ENCODE measurements at regions not wholly inside any gene's neighbourhood (a gene's known extent, or its start where the extent isn't known, plus 50 kb on each side); places are given as distances from the start of the nearest gene placed in this dataset.

GRCh38 chr6:170111141-170111664, 179.7 kb downstream of the DLL1 start:
- H3K27ac Mint-ChIP-seq, result peak overlapping the region in 1 of 8 donors; percentile 39
- Histone ChIP-seq H3K4me3 (ENCODE audit: low read length) (no peak overlapping the region), H3K36me3 (ENCODE audit: insufficient read depth, low read length) (no peaks in the 10 kb centered on the region), H3K9me3 (ENCODE audit: low read length) (no peaks in the 10 kb centered on the region), H3K4me1 (ENCODE audit: insufficient read depth, low read length) (no peaks in the 10 kb centered on the region), H3K27me3 (ENCODE audit: insufficient read depth, low read length, poor library complexity, severe bottlenecking) (no peaks in the 10 kb centered on the region), H3K27ac (ENCODE audit: low read depth, low read length) (no peak overlapping the region)
- no peaks in the 10 kb centered on the region for H3K36me3 Mint-ChIP-seq
- no peak overlapping the region for H3K4me3 Mint-ChIP-seq
- DNase-seq, result no peak
- peaks cover 0 to 3% (median 0%) of the 10 kb centered on the region in 5 donors for H3K9me3 Mint-ChIP-seq
- ChIA-PET POLR2A (no interaction called here), CTCF (no interaction called here)
- H3K4me1 Mint-ChIP-seq, result no peaks in the 10 kb centered on the region
- H3K27me3 Mint-ChIP-seq, result peaks cover 4 to 18% of the 10 kb centered on the region in 2 donors

DNA sequence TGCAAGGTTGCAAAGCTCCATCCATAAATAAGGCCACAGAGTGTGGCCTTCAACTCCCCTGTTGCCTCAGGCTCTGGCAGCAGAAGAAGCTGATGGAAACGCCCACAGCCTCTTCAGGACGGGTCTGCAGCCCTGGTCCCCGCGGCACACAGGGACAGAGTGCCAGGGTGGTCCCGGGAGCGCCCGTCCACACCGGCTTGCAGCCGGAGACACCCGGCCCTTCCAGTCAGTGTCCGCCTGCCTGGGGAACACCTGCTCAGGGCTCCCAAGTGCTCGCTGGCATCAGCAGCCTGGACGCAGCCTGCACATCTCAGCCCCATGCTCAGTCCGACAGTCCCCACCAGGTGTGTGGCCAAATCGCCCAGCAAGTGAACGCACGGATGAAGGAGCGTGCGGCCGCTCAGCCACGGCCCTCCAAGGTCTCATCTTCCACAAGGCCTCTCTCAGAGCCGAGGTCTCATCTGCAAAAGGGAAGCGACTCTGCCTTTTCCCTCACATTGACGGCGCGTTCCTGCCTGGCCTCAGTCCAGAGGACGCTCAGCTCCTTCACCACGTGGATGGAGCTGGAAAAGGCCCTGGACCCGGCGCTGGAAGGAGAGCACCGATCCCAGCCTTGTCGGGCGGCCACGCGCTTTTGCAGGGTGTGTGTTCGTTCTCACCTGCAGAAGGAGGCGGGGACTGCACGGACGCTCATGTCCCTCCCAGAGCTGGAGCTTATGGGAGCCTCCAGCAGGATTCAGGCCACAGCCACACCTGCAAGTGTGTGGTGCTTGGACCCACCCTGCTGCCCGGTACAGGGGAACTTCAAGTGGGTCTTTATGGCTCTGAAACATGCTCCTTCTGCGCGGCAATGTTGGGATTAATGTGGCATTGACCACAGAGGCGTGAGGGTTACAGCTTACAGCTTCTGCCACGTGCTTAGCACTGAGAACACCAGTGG, 180.4 kb downstream of the DLL1 start:
- H3K4me1 Mint-ChIP-seq, result no peaks in the 10 kb centered on the region
- Histone ChIP-seq H3K27me3 (ENCODE audit: insufficient read depth, low read length, poor library complexity, severe bottlenecking) (no peaks in the 10 kb centered on the region), H3K27ac (ENCODE audit: low read depth, low read length) (no peak overlapping the region), H3K9me3 (ENCODE audit: low read length) (no peaks in the 10 kb centered on the region), H3K36me3 (ENCODE audit: insufficient read depth, low read length) (no peaks in the 10 kb centered on the region), H3K4me3 (ENCODE audit: low read length) (no peak overlapping the region), H3K4me1 (ENCODE audit: insufficient read depth, low read length) (no peaks in the 10 kb centered on the region)
- ChIA-PET CTCF (no interaction called here), POLR2A (no interaction called here)
- no peak overlapping the region for H3K4me3 Mint-ChIP-seq
- H3K27me3 Mint-ChIP-seq, result peaks cover 4 to 18% of the 10 kb centered on the region in 2 donors
- peak in 1 of 5 donors; percentile 33 for DNase-seq
- H3K36me3 Mint-ChIP-seq, result no peaks in the 10 kb centered on the region
- H3K27ac Mint-ChIP-seq, result no peak overlapping the region
- peaks cover 0 to 6% (median 0%) of the 10 kb centered on the region in 5 donors for H3K9me3 Mint-ChIP-seq

- Mint-ChIP-seq H3K4me1 (no peaks in the 10 kb centered on the region), H3K9me3 (peaks cover 0 to 6% (median 0%) of the 10 kb centered on the region in 5 donors), H3K27me3 (peaks cover 4 to 23% of the 10 kb centered on the region in 2 donors), H3K36me3 (no peaks in the 10 kb centered on the region), H3K4me3 (no peak overlapping the region), H3K27ac (peak overlapping the region in 1 of 8 donors; percentile 29)
- H3K4me3 ChIP-seq (ENCODE audit: low read length), result no peak overlapping the region
- CTCF ChIA-PET, result no interaction called here
- no peaks in the 10 kb centered on the region for H3K9me3 ChIP-seq (ENCODE audit: low read length)
- no peaks in the 10 kb centered on the region for H3K27me3 ChIP-seq (ENCODE audit: insufficient read depth, low read length, poor library complexity, severe bottlenecking)
- no peaks in the 10 kb centered on the region for H3K36me3 ChIP-seq (ENCODE audit: insufficient read depth, low read length)
- no peaks in the 10 kb centered on the region for H3K4me1 ChIP-seq (ENCODE audit: insufficient read depth, low read length)
- no peak for DNase-seq
- POLR2A ChIA-PET, result no interaction called here
- no peak overlapping the region for H3K27ac ChIP-seq (ENCODE audit: low read depth, low read length)
These were observed 181.8 kb downstream of the DLL1 start for GRCh38 chr6:170108890-170109587.

- POLR2A ChIA-PET, result no interaction called here
- Histone ChIP-seq H3K4me3 (ENCODE audit: low read length) (no peak overlapping the region), H3K27me3 (ENCODE audit: insufficient read depth, low read length, poor library complexity, severe bottlenecking) (no peaks in the 10 kb centered on the region), H3K27ac (ENCODE audit: low read depth, low read length) (no peak overlapping the region), H3K9me3 (ENCODE audit: low read length) (no peaks in the 10 kb centered on the region), H3K36me3 (ENCODE audit: insufficient read depth, low read length) (no peaks in the 10 kb centered on the region), H3K4me1 (ENCODE audit: insufficient read depth, low read length) (no peaks in the 10 kb centered on the region)
- Mint-ChIP-seq H3K27me3 (peaks cover 4 to 23% of the 10 kb centered on the region in 2 donors), H3K4me1 (no peaks in the 10 kb centered on the region), H3K4me3 (peak overlapping the region in 1 of 7 donors; percentile 27), H3K36me3 (no peaks in the 10 kb centered on the region), H3K9me3 (peaks cover 0 to 6% (median 0%) of the 10 kb centered on the region in 5 donors), H3K27ac (peak overlapping the region in 1 of 8 donors; percentile 29)
- CTCF ChIA-PET, result no interaction called here
- no peak for DNase-seq
These were observed 182.4 kb downstream of the DLL1 start for GRCh38 chr6:170108456-170108855.

GRCh38 chr6:170107606-170108222, 183.2 kb downstream of the DLL1 start:
- peaks cover 0 to 6% (median 0%) of the 10 kb centered on the region in 5 donors for H3K9me3 Mint-ChIP-seq
- no peaks in the 10 kb centered on the region for H3K36me3 Mint-ChIP-seq
- H3K27me3 ChIP-seq (ENCODE audit: insufficient read depth, low read length, poor library complexity, severe bottlenecking), result no peaks in the 10 kb centered on the region
- H3K27ac Mint-ChIP-seq, result no peak overlapping the region
- H3K4me1 ChIP-seq (ENCODE audit: insufficient read depth, low read length), result no peaks in the 10 kb centered on the region
- no peak overlapping the region for H3K4me3 ChIP-seq (ENCODE audit: low read length)
- H3K36me3 ChIP-seq (ENCODE audit: insufficient read depth, low read length), result no peaks in the 10 kb centered on the region
- CTCF ChIA-PET, result no interaction called here
- no peak overlapping the region for H3K4me3 Mint-ChIP-seq
- H3K27me3 Mint-ChIP-seq, result peaks cover 4 to 23% of the 10 kb centered on the region in 2 donors
- no peaks in the 10 kb centered on the region for H3K9me3 ChIP-seq (ENCODE audit: low read length)
- no peak for DNase-seq
- no peak overlapping the region for H3K27ac ChIP-seq (ENCODE audit: low read depth, low read length)
- POLR2A ChIA-PET, result no interaction called here
- peaks cover 0 to 4% (median 3%) of the 10 kb centered on the region in 3 donors for H3K4me1 Mint-ChIP-seq

GRCh38 chr6:170106906-170107525, 183.9 kb downstream of the DLL1 start:
- Mint-ChIP-seq H3K36me3 (no peaks in the 10 kb centered on the region), H3K27me3 (peaks cover 4 to 25% of the 10 kb centered on the region in 2 donors), H3K9me3 (peaks cover 0 to 6% (median 0%) of the 10 kb centered on the region in 5 donors), H3K4me3 (no peak overlapping the region), H3K4me1 (peaks cover 0 to 4% (median 3%) of the 10 kb centered on the region in 3 donors), H3K27ac (no peak overlapping the region)
- H3K27ac ChIP-seq (ENCODE audit: low read depth, low read length), result no peak overlapping the region
- H3K27me3 ChIP-seq (ENCODE audit: insufficient read depth, low read length, poor library complexity, severe bottlenecking), result no peaks in the 10 kb centered on the region
- POLR2A ChIA-PET, result no interaction called here
- no peaks in the 10 kb centered on the region for H3K4me1 ChIP-seq (ENCODE audit: insufficient read depth, low read length)
- CTCF ChIA-PET, result no interaction called here
- H3K36me3 ChIP-seq (ENCODE audit: insufficient read depth, low read length), result no peaks in the 10 kb centered on the region
- no peak for DNase-seq
- no peak overlapping the region for H3K4me3 ChIP-seq (ENCODE audit: low read length)
- H3K9me3 ChIP-seq (ENCODE audit: low read length), result no peaks in the 10 kb centered on the region

DNA sequence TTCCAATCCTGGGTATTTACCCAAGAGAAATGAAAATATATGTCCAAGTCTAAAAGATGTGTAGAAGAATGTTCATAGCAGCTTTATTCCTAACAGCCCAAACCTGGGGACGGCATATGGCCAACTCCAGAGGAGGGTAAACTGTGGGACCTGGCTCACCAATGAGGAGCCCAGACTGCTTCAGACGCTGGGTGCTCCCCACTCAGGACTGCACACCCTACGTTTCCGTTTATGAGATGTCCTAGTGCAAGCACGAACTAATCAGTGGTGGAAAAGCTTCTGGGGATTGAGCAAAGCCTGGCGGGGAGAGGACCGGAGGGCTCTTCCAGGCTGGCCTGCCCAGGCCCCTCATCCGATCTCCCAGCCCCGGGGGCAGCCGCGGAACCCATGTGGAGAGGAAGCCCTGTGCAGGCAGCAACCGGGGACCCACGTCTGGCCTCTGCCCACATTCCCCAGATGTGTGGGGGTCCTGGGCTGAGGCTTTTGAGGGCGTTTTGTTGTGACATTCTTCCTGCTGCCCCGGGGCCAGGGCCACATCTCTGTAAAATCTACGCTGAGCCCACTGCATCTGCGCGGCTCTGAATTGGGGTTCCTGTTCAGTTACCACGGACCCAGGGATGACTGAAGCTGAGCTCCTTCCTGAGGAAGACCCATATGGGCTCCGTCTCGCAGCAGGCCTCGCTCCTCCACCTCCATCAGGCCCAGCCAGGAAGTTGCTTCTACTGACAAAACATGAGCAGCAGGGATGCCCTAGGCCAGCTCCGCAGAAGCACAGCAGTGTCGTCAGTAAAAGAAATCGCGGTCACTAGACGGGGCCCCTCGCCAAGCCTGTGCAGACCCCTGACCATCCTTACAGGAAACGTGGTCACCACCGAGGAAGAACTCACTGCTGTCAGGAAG, 188.0 kb downstream of the DLL1 start:
- peaks cover 0 to 4% (median 0%) of the 10 kb centered on the region in 3 donors for H3K36me3 Mint-ChIP-seq
- no peaks in the 10 kb centered on the region for H3K4me1 ChIP-seq (ENCODE audit: insufficient read depth, low read length)
- H3K9me3 Mint-ChIP-seq, result peaks cover 0 to 8% (median 0%) of the 10 kb centered on the region in 5 donors
- no peak overlapping the region for H3K27ac ChIP-seq (ENCODE audit: low read depth, low read length)
- no peaks in the 10 kb centered on the region for H3K27me3 ChIP-seq (ENCODE audit: insufficient read depth, low read length, poor library complexity, severe bottlenecking)
- no peaks in the 10 kb centered on the region for H3K9me3 ChIP-seq (ENCODE audit: low read length)
- H3K4me3 Mint-ChIP-seq, result peak overlapping the region in 1 of 7 donors; percentile 31
- peaks cover 0 to 4% (median 3%) of the 10 kb centered on the region in 3 donors for H3K4me1 Mint-ChIP-seq
- H3K4me3 ChIP-seq (ENCODE audit: low read length), result no peak overlapping the region
- peak overlapping the region in 1 of 8 donors; percentile 83 for H3K27ac Mint-ChIP-seq
- ChIA-PET POLR2A (no interaction called here), CTCF (interaction anchor here (1.0 kb wide), 1 partner anchor 14 kb away, joined by 3 read pairs; no protein-coding TSS in a partner anchor)
- no peaks in the 10 kb centered on the region for H3K36me3 ChIP-seq (ENCODE audit: insufficient read depth, low read length)
- peaks cover 7 to 28% of the 10 kb centered on the region in 2 donors for H3K27me3 Mint-ChIP-seq
- peak in 2 of 5 donors; percentile 6 to 27 for DNase-seq

Measured in CD8-positive, alpha-beta memory T cell (primary cell).